CD14-positive monocyte (primary cell): ENCODE measurements at regions not wholly inside any gene's neighbourhood (a gene's known extent, or its start where the extent isn't known, plus 50 kb on each side); places are given as distances from the start of the nearest gene placed in this dataset.
"Not testable (repeated sequence)": the region's sequence is repeated elsewhere in the genome, so short reads cannot be mapped to it uniquely, and the experiment has no call there.

Experiments used
- DNase-seq, 3 donors: peaks; one replicate each; pipeline ENCODE4 v3.0.0-alpha.2; 2011 to 2022
- H2AFZ ChIP-seq: 2 replicates; pipeline ENCODE4 v1.6.0; 2012; ENCODE audit warnings: mild to moderate bottlenecking, low read depth, low read length, inconsistent platforms; ENCODE audit not compliant: insufficient read depth, poor library complexity, severe bottlenecking
- H3K27ac ChIP-seq, 2 donors: 1 replicate in 1 of 2; 2 replicates in 1 of 2; pipeline ENCODE4 v1.5.1; 2012 to 2013; ENCODE audit warnings: low read length in 2 of 2, control low read depth in 1 of 2, inconsistent platforms in 1 of 2, low read depth in 1 of 2, mild to moderate bottlenecking in 1 of 2
- H3K27me3 ChIP-seq, 2 donors: one replicate each; pipeline versions ENCODE4 v1.6.0 to v1.6.1; 2011 to 2013; ENCODE audit warnings: low read length in 2 of 2; ENCODE audit not compliant: control insufficient read depth in 2 of 2, insufficient read depth in 2 of 2
- H3K36me3 ChIP-seq, 2 donors: replicated peaks in 1 of 2; 1 replicate in 1 of 2; 2 replicates in 1 of 2; pipeline versions ENCODE4 v1.5.1 to v1.6.1; 2012 to 2013; ENCODE audit warnings: low read length in 2 of 2, control low read depth in 1 of 2, inconsistent platforms in 1 of 2, mild to moderate bottlenecking in 1 of 2; ENCODE audit not compliant: insufficient read depth in 2 of 2, control insufficient read depth in 1 of 2
- H3K4me1 ChIP-seq, 2 donors: 1 replicate in 1 of 2; 2 replicates in 1 of 2; pipeline versions ENCODE4 v1.5.1 to v1.6.1; 2012 to 2013; ENCODE audit warnings: low read length in 2 of 2, control low read depth in 1 of 2, inconsistent platforms in 1 of 2, mild to moderate bottlenecking in 1 of 2, moderate library complexity in 1 of 2; ENCODE audit not compliant: insufficient read depth in 2 of 2, control insufficient read depth in 1 of 2
- H3K4me2 ChIP-seq: replicated peaks from 2 replicates; pipeline ENCODE3; 2012; ENCODE audit warnings: low read length, moderate library complexity, mild to moderate bottlenecking; ENCODE audit not compliant: poor library complexity, severe bottlenecking; ENCODE audit errors: extremely low read depth
- H3K4me3 ChIP-seq, 3 experiments: fragments of 200-600 bp in 1 of 3; sonication (generic) in 1 of 3; replicated peaks in 1 of 3; 1 replicate in 2 of 3; 2 replicates in 1 of 3; pipeline ENCODE4 v1.5.1; 2011 to 2013; ENCODE audit warnings: low read length in 3 of 3, mild to moderate bottlenecking in 3 of 3, control low read depth in 2 of 3, low read depth in 2 of 3, inconsistent platforms in 1 of 3, moderate library complexity in 1 of 3
- H3K79me2 ChIP-seq: 2 replicates; pipeline ENCODE4 v1.6.0; 2012; ENCODE audit warnings: mild to moderate bottlenecking, control low read depth, inconsistent platforms, low read length, moderate library complexity; ENCODE audit not compliant: insufficient read depth
- H3K9ac ChIP-seq: 2 replicates; pipeline ENCODE4 v1.6.0; 2017; ENCODE audit warnings: low read length, mild to moderate bottlenecking; ENCODE audit not compliant: insufficient read depth, poor library complexity, severe bottlenecking
- H3K9me3 ChIP-seq, 2 donors: replicated peaks in 1 of 2; 1 replicate in 1 of 2; 2 replicates in 1 of 2; pipeline versions ENCODE4 v1.5.1 to v1.6.1; 2012 to 2013; ENCODE audit warnings: low read length in 2 of 2, control low read depth in 1 of 2; ENCODE audit not compliant: control insufficient read depth in 1 of 2, insufficient read depth in 1 of 2
- H4K20me1 ChIP-seq: 2 replicates; pipeline ENCODE4 v1.6.0; 2012; ENCODE audit warnings: mild to moderate bottlenecking, low read length, control low read depth, moderate library complexity; ENCODE audit not compliant: insufficient read depth
- H3K27ac Mint-ChIP-seq, 7 donors: one replicate each; pipeline ENCODE4 v1.8.0; 2020; ENCODE audit warnings: mild to moderate bottlenecking in 7 of 7, mixed read lengths in 7 of 7, moderate library complexity in 6 of 7, inconsistent platforms in 2 of 7
- H3K27me3 Mint-ChIP-seq, 3 donors: one replicate each; pipeline ENCODE4 v1.8.0; 2021 to 2022; ENCODE audit warnings: low read depth in 3 of 3, mild to moderate bottlenecking in 3 of 3, mixed read lengths in 3 of 3, moderate library complexity in 3 of 3, inconsistent platforms in 1 of 3
- H3K36me3 Mint-ChIP-seq, 2 donors: one replicate each; pipeline ENCODE4 v1.8.0; 2020; ENCODE audit warnings: mixed read lengths in 2 of 2, inconsistent platforms in 1 of 2, mild to moderate bottlenecking in 1 of 2
- H3K4me1 Mint-ChIP-seq: one replicate; pipeline ENCODE4 v1.8.0; 2020; ENCODE audit warnings: mild to moderate bottlenecking, mixed read lengths
- H3K4me3 Mint-ChIP-seq, 2 donors: one replicate each; pipeline ENCODE4 v1.8.0; 2020; ENCODE audit warnings: mild to moderate bottlenecking in 2 of 2, mixed read lengths in 2 of 2, moderate library complexity in 1 of 2
- H3K9me3 Mint-ChIP-seq, 7 donors: one replicate each; pipeline ENCODE4 v1.8.0; 2020 to 2022; ENCODE audit warnings: mixed read lengths in 7 of 7, mild to moderate bottlenecking in 6 of 7, moderate library complexity in 6 of 7, inconsistent platforms in 2 of 7
- WGBS: methylation state at CpG from one replicate; pipeline ENCODE4 v1.1.5; 2013; ENCODE audit warnings: missing lambda C conversion rate; ENCODE audit not compliant: insufficient coverage; 5-methylcytosine and 5-hydroxymethylcytosine counted together
- intact Hi-C, 2 donors: fragments of 100-400 bp; cut with micrococcal nuclease; formaldehyde crosslinking; loops; one replicate each; pipeline versions ENCODE4 v1.15.0 to v1.15.1; 2023
- TF ChIP-seq, protein P1 (sequence below): fragments of 200-600 bp; IDR thresholded peaks from one replicate; pipeline ENCODE4 v1.8.0; 2022; ENCODE audit warnings: antibody characterized with exemption, mild to moderate bottlenecking

GRCh38 chr12:64552510-64552909 is 57.8 kb upstream of the RASSF3 start:
- H3K27ac ChIP-seq, H4K20me1 ChIP-seq, H3K4me1 ChIP-seq, H3K4me3 ChIP-seq, H3K27me3 Mint-ChIP-seq, H3K9me3 Mint-ChIP-seq, H3K36me3 Mint-ChIP-seq, H3K4me3 Mint-ChIP-seq, DNase-seq, H3K4me2 ChIP-seq, H3K9ac ChIP-seq, H3K79me2 ChIP-seq, H3K27me3 ChIP-seq, H3K9me3 ChIP-seq, H3K36me3 ChIP-seq, H3K4me1 Mint-ChIP-seq, H2AFZ ChIP-seq: not testable (repeated sequence)
- WGBS: 20% methylated on average over 1 of the region's 7 CpGs
- intact Hi-C loops: loop anchor here in 1 of 2 donors (5.0 kb wide), 1 partner anchor 145 kb away; no protein-coding TSS in a partner anchor
- H3K27ac Mint-ChIP-seq: peak overlapping the region in 2 of 7 donors; percentile 62 to 75

GRCh38 chr12:64553689-64554088 is 56.6 kb upstream of the RASSF3 start:
- not testable (repeated sequence) for H3K36me3 Mint-ChIP-seq, H3K4me3 ChIP-seq, H4K20me1 ChIP-seq, H3K27me3 Mint-ChIP-seq, H3K4me1 ChIP-seq, H3K9me3 ChIP-seq, H3K79me2 ChIP-seq, H3K27me3 ChIP-seq, H3K27ac ChIP-seq, H3K36me3 ChIP-seq, H3K4me2 ChIP-seq, DNase-seq, H3K4me3 Mint-ChIP-seq, H3K4me1 Mint-ChIP-seq, H2AFZ ChIP-seq, H3K9ac ChIP-seq, H3K9me3 Mint-ChIP-seq
- H3K27ac Mint-ChIP-seq: peak overlapping the region in 1 of 7 donors; percentile 45
- intact Hi-C loops: loop anchor here in 1 of 2 donors (5.0 kb wide), 1 partner anchor 144 kb away; no protein-coding TSS in a partner anchor
- 100% methylated on average over 1 of the region's 2 CpGs for WGBS

DNA sequence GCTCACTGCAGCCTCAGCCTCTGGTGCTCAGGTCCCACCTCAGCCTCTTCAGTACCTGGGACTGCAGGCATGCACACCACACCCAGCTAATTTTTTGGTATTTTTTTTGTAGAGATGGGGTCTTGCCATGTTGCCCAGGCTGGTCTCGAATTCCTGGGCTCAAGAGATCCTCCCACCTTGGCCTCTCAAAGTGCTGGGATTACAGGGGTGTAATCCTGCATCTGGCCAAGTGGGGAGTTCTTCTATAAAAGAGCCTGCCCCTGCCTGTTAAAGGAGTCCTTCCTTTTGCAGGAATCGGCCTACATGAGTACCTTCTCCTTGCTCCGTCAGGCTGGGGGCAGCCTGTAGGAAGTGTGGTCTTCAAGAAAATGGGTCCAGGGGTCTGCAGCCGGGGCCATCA is 54.1 kb upstream of the RASSF3 start:
- intact Hi-C loops: loop anchor here in 1 of 2 donors (5.0 kb wide), 1 partner anchor 56 kb away; the partner anchor contains the start of gene RASSF3
- no peak overlapping the region for H3K4me2 ChIP-seq
- H3K79me2 ChIP-seq: no peaks in the 10 kb centered on the region
- TF ChIP-seq, protein P1, sequence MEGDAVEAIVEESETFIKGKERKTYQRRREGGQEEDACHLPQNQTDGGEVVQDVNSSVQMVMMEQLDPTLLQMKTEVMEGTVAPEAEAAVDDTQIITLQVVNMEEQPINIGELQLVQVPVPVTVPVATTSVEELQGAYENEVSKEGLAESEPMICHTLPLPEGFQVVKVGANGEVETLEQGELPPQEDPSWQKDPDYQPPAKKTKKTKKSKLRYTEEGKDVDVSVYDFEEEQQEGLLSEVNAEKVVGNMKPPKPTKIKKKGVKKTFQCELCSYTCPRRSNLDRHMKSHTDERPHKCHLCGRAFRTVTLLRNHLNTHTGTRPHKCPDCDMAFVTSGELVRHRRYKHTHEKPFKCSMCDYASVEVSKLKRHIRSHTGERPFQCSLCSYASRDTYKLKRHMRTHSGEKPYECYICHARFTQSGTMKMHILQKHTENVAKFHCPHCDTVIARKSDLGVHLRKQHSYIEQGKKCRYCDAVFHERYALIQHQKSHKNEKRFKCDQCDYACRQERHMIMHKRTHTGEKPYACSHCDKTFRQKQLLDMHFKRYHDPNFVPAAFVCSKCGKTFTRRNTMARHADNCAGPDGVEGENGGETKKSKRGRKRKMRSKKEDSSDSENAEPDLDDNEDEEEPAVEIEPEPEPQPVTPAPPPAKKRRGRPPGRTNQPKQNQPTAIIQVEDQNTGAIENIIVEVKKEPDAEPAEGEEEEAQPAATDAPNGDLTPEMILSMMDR: no peak
- H3K27ac Mint-ChIP-seq: no peak overlapping the region
- H2AFZ ChIP-seq: no peak overlapping the region
- H3K36me3 Mint-ChIP-seq: no peaks in the 10 kb centered on the region
- H3K27me3 Mint-ChIP-seq: peaks cover under 1 to 3% (median 3%) of the 10 kb centered on the region in 3 donors
- no peak overlapping the region for H3K4me3 Mint-ChIP-seq
- WGBS: 100% methylated on average over 2 of the region's 4 CpGs
- H4K20me1 ChIP-seq: no peaks in the 10 kb centered on the region
- H3K4me1 Mint-ChIP-seq: peaks cover 15% of the 10 kb centered on the region
- no peak overlapping the region for H3K27ac ChIP-seq
- no peaks in the 10 kb centered on the region for H3K36me3 ChIP-seq
- no peaks in the 10 kb centered on the region for H3K9me3 ChIP-seq
- peaks cover 13 to 15% of the 10 kb centered on the region in 2 donors for H3K4me1 ChIP-seq
- no peak overlapping the region for H3K9ac ChIP-seq
- no peak for DNase-seq
- no peaks in the 10 kb centered on the region for H3K27me3 ChIP-seq
- peaks cover 0 to 3% (median 0%) of the 10 kb centered on the region in 7 donors for H3K9me3 Mint-ChIP-seq
- H3K4me3 ChIP-seq: no peak overlapping the region
